ENCODE measurements at regions not wholly inside any gene's neighbourhood (a gene's known extent, or its start where the extent isn't known, plus 50 kb on each side); places are given as distances from the start of the nearest gene placed in this dataset.
"Not testable (repeated sequence)": the region's sequence is repeated elsewhere in the genome, so short reads cannot be mapped to it uniquely, and the experiment has no call there.

- no peak for DNase-seq
Measured at GRCh38 chr11:13183826-13184196, 93.8 kb upstream of the BMAL1 start.

- no peak for DNase-seq
Measured at GRCh38 chr11:13184295-13184794, 93.2 kb upstream of the BMAL1 start.

GRCh38 chr11:13188179-13188578 is 89.4 kb upstream of the BMAL1 start:
- no peak for DNase-seq

GRCh38 chr11:13189561-13190426 is 87.8 kb upstream of the BMAL1 start:
- peak; percentile 37 for DNase-seq

GRCh38 chr11:13193613-13194012 is 84.0 kb upstream of the BMAL1 start:
- DNase-seq = no peak

- DNase-seq = not testable (repeated sequence)
Measured at GRCh38 chr11:13197374-13197773, 80.2 kb upstream of the BMAL1 start.

- no peak for DNase-seq
Measured at GRCh38 chr11:13205486-13205885, 72.1 kb upstream of the BMAL1 start.

GRCh38 chr11:13206086-13206640 is 71.4 kb upstream of the BMAL1 start:
- DNase-seq = no peak

GRCh38 chr11:13207270-13207664 is 70.3 kb upstream of the BMAL1 start:
- no peak for DNase-seq

GRCh38 chr11:13207665-13208594 is 69.7 kb upstream of the BMAL1 start:
- peak; percentile 86 for DNase-seq

- DNase-seq = no peak
Measured at GRCh38 chr11:13208921-13209320, 68.7 kb upstream of the BMAL1 start.

- DNase-seq = no peak
Measured at GRCh38 chr11:13209379-13209778, 68.2 kb upstream of the BMAL1 start.

- peak; percentile 78 for DNase-seq
Measured at GRCh38 chr11:13210424-13210823, 67.2 kb upstream of the BMAL1 start.

GRCh38 chr11:13214276-13214675 is 63.3 kb upstream of the BMAL1 start:
- DNase-seq = no peak

- DNase-seq = peak; percentile 65
Measured at GRCh38 chr11:13215149-13215548, 62.4 kb upstream of the BMAL1 start.

- DNase-seq = peak; percentile 97
Measured at GRCh38 chr11:13216019-13216710, 61.4 kb upstream of the BMAL1 start.

GRCh38 chr11:13216711-13217075 is 60.9 kb upstream of the BMAL1 start:
- DNase-seq = no peak

- not testable (repeated sequence) for DNase-seq
Measured at GRCh38 chr11:13218685-13219084, 58.9 kb upstream of the BMAL1 start.

- no peak for DNase-seq
Measured at GRCh38 chr11:13220148-13220547, 57.4 kb upstream of the BMAL1 start.

GRCh38 chr11:13221722-13222121 is 55.9 kb upstream of the BMAL1 start:
- DNase-seq = no peak

- no peak for DNase-seq
Measured at GRCh38 chr11:13222285-13222684, 55.3 kb upstream of the BMAL1 start.

GRCh38 chr11:13223112-13223511 is 54.5 kb upstream of the BMAL1 start:
- no peak for DNase-seq

GRCh38 chr11:13224324-13224723 is 53.3 kb upstream of the BMAL1 start:
- DNase-seq = no peak

Measured in fibroblast of skin of right quadriceps (primary cell).